ENCODE measurements at regions not wholly inside any gene's neighbourhood (a gene's known extent, or its start where the extent isn't known, plus 50 kb on each side); places are given as distances from the start of the nearest gene placed in this dataset.

- Histone ChIP-seq H3K9ac (ENCODE audit: low read length) (no peak overlapping the region), H3K4me1 (ENCODE audit: control insufficient read depth in 1 of 2, insufficient read depth in 2 of 2, low read length in 2 of 2) (peaks cover 0 to 6% of the 10 kb centered on the region in 2 experiments; a peak in 2 of 4 replicates), H3K27ac (ENCODE audit: low read depth, low read length) (no peak overlapping the region), H3K27me3 (ENCODE audit: insufficient read depth, low read length) (no peaks in the 10 kb centered on the region), H3K36me3 (ENCODE audit: control insufficient read depth in 1 of 2, insufficient read depth in 2 of 2, low read length in 2 of 2) (no peaks in the 10 kb centered on the region), H3K9me2 (ENCODE audit: insufficient read depth) (no peaks in the 10 kb centered on the region), H3K4me2 (ENCODE audit: low read length) (no peak overlapping the region), H3K4me3 (replicated peaks in 1 of 2; ENCODE audit: low read depth in 1 of 2, low read length in 2 of 2) (no peak overlapping the region), H2AFZ (ENCODE audit: low read depth, low read length, poor library complexity, severe bottlenecking) (no peak overlapping the region), H3K9me3 (ENCODE audit: control insufficient read depth in 1 of 2, insufficient read depth in 1 of 2, low read depth in 1 of 2, low read length in 2 of 2) (no peaks in the 10 kb centered on the region), H4K20me1 (ENCODE audit: insufficient read depth) (no peaks in the 10 kb centered on the region), H3K79me2 (ENCODE audit: insufficient read depth, low read length) (no peaks in the 10 kb centered on the region)
- ChIA-PET CTCF (no interaction called here), RAD21 (ENCODE audit: low non-redundant PET in 1 of 2, low total read pairs in 2 of 2, uncharacterized antibody in 2 of 2, unreplicated experiment in 2 of 2) (no interaction called here), POLR2A (no interaction called here)
- ATAC-seq (no peak), DNase-seq (ENCODE audit: low read depth, low spot score) (no peak)
- no TSS peak for BruUV-seq (replicated peaks)
- TF ChIP-seq, protein P1, sequence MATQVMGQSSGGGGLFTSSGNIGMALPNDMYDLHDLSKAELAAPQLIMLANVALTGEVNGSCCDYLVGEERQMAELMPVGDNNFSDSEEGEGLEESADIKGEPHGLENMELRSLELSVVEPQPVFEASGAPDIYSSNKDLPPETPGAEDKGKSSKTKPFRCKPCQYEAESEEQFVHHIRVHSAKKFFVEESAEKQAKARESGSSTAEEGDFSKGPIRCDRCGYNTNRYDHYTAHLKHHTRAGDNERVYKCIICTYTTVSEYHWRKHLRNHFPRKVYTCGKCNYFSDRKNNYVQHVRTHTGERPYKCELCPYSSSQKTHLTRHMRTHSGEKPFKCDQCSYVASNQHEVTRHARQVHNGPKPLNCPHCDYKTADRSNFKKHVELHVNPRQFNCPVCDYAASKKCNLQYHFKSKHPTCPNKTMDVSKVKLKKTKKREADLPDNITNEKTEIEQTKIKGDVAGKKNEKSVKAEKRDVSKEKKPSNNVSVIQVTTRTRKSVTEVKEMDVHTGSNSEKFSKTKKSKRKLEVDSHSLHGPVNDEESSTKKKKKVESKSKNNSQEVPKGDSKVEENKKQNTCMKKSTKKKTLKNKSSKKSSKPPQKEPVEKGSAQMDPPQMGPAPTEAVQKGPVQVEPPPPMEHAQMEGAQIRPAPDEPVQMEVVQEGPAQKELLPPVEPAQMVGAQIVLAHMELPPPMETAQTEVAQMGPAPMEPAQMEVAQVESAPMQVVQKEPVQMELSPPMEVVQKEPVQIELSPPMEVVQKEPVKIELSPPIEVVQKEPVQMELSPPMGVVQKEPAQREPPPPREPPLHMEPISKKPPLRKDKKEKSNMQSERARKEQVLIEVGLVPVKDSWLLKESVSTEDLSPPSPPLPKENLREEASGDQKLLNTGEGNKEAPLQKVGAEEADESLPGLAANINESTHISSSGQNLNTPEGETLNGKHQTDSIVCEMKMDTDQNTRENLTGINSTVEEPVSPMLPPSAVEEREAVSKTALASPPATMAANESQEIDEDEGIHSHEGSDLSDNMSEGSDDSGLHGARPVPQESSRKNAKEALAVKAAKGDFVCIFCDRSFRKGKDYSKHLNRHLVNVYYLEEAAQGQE (IDR thresholded peaks at IDR 0.05; ENCODE audit: low read depth), result no peak
- TF ChIP-seq RAD21 (IDR thresholded peaks at IDR 0.05; ENCODE audit: low read depth) (no peak), EZH2phosphoT487 (IDR thresholded peaks at IDR 0.05; ENCODE audit: borderline replicate concordance) (no peak), TCF7L2 (IDR thresholded peaks at IDR 0.05; ENCODE audit: borderline replicate concordance, extremely low read depth, insufficient read depth, insufficient read length) (no peak), JUND (IDR thresholded peaks at IDR 0.05) (no peak), FOSL1 (IDR thresholded peaks at IDR 0.05; ENCODE audit: low read depth) (no peak), EZH2 (IDR thresholded peaks at IDR 0.05) (no peak), SIN3A (IDR thresholded peaks at IDR 0.05; ENCODE audit: low read depth) (no peak), ZNF274 (IDR thresholded peaks at IDR 0.05; ENCODE audit: low read depth, low read length) (no peak), EGR1 (IDR thresholded peaks at IDR 0.05; ENCODE audit: low read depth) (no peak), YY1 (IDR thresholded peaks at IDR 0.05; ENCODE audit: extremely low read depth, insufficient replicate concordance, low read depth, low read length) (no peak), CEBPB (IDR thresholded peaks at IDR 0.05; ENCODE audit: low read depth) (no peak), ZBTB33 (IDR thresholded peaks at IDR 0.05; ENCODE audit: extremely low read depth, insufficient replicate concordance, low read length) (no peak), SP1 (IDR thresholded peaks at IDR 0.05; ENCODE audit: low read depth) (no peak)
- TF ChIP-seq, protein P2, sequence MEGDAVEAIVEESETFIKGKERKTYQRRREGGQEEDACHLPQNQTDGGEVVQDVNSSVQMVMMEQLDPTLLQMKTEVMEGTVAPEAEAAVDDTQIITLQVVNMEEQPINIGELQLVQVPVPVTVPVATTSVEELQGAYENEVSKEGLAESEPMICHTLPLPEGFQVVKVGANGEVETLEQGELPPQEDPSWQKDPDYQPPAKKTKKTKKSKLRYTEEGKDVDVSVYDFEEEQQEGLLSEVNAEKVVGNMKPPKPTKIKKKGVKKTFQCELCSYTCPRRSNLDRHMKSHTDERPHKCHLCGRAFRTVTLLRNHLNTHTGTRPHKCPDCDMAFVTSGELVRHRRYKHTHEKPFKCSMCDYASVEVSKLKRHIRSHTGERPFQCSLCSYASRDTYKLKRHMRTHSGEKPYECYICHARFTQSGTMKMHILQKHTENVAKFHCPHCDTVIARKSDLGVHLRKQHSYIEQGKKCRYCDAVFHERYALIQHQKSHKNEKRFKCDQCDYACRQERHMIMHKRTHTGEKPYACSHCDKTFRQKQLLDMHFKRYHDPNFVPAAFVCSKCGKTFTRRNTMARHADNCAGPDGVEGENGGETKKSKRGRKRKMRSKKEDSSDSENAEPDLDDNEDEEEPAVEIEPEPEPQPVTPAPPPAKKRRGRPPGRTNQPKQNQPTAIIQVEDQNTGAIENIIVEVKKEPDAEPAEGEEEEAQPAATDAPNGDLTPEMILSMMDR (IDR thresholded peaks at IDR 0.05 in 2 of 3, conservative IDR thresholded peaks at IDR 0.05 in 1 of 3; ENCODE audit: borderline replicate concordance in 1 of 3, insufficient read depth in 1 of 3, low read depth in 2 of 3, low read length in 2 of 3), result no peak
- intact Hi-C loops (cut with micrococcal nuclease), result no loop called here
Observed at GRCh38 chr19:13668964-13669363, 95.4 kb upstream of the MRI1 start.
